GM19328 (cell line): ENCODE measurements at regions not wholly inside any gene's neighbourhood (a gene's known extent, or its start where the extent isn't known, plus 50 kb on each side); places are given as distances from the start of the nearest gene placed in this dataset.
"Not testable (repeated sequence)": the region's sequence is repeated elsewhere in the genome, so short reads cannot be mapped to it uniquely, and the experiment has no call there.

ENCODE experiments used
- ATAC-seq: cut with Tn5 transposase; IDR thresholded peaks from one replicate; pipeline ENCODE4 v1.9.1; 2021; ENCODE audit warnings: mild to moderate bottlenecking, moderate library complexity; ENCODE audit not compliant: unreplicated experiment

DNA sequence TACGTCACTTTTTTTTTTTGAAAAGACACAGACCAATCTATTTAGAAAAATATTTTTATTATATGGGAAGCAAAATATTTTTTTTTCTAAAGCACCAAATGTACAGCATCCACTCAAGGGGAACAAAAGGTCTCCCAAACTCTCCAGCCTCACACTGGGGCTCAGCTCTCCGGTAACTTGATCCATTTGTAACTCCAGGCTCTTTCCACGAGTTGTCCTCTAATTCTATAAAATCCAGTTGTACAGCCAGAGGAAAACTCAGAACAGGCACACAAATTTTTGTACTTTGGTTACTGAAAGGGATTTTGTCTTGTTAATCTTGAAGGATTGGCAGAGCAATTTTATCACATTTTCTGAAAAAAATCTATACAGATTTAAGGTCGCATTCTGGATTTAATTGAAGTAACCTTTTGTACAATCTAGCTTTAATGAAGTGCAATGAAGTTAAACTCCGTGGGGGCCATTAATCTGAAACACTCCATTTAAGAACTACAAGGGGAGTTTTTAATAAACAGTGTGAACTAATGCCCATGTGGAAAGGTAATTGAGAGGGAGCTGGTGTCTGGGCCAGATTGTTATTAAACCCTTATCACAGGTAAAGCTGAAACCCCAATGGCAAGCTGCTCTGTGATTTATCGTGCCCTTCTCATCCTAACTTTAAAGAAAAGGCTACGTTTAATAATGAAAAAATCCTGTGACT, 161.2 kb upstream of the FRG1 start:
- no peak for ATAC-seq

DNA sequence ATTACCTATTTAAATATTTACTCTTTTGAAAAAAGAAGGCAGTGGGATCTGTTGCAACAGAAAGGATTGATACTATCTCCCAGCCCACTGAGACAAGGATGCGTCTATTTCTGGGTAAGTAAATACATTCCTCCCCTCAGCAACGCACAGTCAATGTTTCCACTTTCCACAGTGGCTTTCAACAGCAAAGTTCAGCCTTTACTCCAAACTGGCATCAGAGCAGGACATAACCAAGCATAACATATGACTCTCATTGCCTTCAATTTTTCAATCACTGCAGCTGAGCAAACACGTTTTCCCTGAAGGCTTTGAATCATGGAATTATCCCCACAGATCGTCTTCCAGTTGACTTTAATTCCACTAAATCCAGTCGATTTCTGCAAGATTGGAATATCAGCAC, 160.3 kb upstream of the FRG1 start:
- no peak for ATAC-seq

DNA sequence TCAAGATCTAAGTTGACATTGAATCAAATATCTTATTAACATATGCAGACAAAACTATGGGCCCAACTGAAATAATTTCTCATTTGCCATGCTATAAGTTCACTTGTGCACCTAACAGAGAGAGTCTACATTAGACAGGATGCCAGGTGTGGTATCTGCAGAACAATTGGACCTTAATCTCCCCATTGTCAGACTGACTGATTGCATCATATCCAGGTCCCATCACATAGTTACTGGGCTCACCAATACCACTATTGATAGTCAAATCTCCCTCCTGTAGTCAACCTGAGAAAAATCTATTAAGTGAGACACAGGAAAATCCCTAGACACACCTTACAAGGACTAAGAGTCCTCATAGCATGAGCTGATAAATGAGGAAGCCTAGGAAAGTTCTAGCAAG, 156.0 kb upstream of the FRG1 start:
- no peak for ATAC-seq

DNA sequence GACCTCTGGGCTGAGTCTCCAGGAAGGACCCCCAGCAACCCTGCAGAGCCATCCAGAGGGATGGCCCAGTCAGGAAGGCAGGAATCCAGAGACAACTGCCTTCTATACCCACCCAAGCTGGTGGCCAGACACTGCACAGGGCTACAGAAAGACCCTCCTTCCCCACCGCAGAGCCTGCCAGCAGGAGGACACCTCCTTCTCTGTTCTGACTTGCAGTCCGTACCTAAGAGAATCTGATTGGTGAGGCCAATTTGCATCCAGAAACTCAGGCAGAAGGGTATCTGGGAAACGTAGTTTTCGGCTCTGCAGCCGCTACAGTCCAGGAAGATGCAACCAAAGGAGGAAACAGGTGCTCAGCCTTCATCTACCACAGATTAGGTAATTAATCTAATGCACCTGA, 155.4 kb upstream of the FRG1 start:
- no peak for ATAC-seq

DNA sequence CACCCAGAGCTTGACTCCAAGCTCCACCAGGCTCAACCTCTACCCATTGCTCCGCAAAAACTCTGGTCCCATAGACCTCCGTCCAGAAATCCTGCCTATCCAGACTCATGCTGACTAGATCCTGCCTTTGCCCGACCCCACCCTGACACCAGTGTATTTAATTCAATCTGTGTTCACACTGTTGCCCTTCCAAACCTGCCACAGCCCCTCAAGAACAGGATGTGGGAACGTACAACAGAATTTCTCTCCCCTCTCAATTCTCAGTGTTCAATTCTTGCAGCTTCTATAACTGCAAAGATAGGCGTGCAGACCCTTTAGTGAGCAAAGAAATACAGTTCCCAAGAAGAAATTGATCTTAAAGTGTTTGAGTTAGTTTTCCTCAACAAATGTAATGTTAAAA, 154.2 kb upstream of the FRG1 start:
- ATAC-seq = no peak

DNA sequence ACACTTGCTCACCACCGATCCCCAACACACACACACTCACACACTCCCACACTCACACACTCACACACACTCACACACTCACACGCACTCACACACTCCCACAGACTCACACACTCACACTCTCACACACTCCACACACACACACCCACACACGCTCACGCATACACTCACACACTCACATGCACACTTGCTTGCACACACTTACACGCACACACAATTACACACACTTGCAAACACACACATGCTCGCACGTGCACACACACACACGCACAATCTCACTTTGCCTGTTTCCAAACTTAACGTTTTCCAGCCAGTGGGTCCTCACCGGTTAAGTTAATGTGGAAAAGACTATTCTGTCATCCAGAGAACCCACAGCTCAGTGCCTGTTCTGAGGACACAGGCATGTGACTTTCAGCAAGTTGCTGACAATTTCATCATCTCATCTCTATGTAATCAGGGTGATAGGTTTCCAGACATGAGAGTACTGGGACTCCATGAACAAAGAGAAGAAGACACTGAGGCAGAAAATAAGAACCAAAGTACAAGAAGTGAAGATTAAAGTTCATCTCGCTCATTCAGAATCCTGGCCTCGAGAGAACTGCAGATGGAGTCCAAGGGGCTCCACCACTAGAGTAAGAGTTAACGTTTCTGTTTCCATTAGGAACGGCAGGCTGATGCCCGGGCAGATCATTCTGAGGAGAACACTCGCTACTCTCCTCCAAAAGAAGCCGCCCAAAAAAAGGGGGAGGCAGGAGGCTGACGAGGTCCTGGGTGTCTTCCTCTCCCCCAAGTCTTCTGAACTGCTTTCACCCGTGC, 153.2 kb upstream of the FRG1 start:
- no peak for ATAC-seq

DNA sequence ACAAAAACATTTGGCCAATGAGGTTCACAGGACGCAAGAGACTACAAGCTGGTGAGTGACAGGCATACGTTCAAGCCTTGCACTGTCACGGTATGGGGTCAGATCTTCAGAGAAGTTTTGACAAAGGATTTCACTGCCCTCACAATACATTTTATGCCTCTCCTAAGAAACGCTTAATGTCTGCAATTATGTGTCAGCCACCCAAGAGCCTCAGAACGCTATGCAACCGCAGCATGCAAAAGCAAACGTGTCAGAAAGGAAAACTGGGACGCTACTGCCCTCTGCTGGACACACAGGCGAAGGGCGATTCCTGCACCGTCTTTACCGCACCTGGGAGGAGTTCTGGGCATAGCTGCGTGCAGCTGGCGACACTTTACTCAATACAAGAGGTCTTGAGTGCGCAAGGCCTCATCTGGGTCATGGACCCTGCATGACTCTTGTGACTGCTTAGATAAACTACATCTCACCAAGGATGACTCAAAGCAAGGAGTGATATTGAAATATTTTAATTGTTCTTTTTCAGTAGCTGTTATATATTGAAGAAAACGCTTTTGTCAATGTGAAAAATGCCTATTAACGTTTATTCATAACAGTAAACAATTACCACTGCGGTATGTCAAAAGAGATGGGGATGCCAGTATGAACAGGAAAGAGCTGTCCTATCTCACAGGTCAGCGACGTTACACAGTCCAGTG, 147.6 kb upstream of the FRG1 start:
- peak; percentile 96 for ATAC-seq

DNA sequence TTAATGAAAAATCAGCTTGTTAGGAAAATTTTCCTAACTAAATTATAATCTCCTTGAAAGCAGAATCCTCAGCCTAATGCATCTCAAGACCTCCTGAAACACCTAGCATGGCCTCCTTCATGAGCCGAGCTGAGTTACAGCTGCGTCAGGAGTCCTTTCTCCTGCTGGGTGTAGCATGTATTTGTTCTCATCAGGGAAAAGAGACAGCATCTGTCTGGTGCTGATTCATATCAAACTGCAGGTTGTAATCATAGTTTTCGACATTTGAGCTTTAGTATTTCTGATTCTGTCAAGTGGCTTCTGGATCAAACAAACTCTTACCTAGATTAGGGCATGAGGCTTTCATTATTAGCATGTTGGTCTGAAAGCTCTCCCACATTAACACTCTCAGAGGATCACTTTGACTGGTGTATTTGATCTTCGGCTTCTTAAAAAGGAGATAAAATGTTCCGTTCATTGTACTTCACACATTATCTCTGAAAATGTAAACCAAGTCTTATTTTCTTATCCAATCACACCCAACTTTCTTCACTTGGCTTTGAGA, 140.1 kb upstream of the FRG1 start:
- ATAC-seq = no peak

DNA sequence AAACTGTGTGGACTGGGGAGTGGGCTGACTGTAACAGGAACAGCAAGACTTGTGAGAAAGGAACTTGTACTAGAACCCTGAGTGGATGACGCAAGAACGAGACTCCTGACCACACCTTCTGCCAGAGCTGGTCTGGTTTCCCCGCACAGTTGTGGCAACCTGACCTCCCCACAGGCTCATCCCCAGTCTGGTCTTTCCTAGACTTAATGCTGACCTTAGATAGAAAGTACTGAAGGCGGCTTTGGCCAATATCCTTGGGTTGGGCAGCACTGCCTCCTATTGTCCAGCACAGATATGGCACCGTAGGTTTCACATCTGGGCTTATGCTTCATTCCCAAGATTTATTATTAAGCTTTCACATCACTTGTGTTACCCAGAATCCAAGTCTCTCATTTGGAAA, 137.8 kb upstream of the FRG1 start:
- ATAC-seq = no peak

DNA sequence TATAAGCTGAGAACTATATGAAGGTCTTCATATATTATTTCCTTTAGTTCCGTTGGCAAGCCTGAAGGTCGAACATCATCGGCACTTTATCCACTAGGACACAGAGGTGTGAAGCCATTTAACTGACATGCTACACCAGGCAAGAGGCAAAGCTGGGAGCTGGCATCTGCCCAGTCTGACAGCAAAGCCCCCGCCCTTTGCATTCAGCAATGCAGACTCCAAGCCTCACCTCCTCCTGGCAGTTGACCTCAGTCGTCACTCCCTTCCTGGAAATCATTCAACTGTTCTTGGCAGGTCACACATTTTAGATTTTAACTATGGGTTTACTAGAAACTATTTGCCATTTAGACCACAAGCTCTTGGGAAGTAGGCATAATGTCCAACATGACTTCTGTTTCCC, 135.8 kb upstream of the FRG1 start:
- ATAC-seq = no peak

DNA sequence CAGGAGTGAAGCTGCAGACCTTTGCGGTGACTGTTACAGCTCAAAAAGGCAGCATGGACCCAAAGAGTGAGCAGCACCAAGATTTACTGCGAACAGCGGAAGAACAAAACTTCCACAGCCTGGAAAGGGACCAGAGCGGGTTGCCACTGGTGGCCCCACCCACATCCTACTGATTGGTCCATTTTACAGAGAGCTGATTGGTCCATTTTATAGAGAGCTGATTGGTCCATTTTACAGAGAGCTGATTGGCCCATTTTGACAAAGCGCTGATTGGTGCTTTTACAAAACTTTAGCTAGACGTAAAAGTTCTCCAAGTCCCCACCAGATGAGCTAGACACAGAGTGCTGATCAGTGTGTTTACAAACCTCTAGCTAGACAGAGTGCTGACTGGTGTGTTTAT, 134.2 kb upstream of the FRG1 start:
- ATAC-seq = no peak

DNA sequence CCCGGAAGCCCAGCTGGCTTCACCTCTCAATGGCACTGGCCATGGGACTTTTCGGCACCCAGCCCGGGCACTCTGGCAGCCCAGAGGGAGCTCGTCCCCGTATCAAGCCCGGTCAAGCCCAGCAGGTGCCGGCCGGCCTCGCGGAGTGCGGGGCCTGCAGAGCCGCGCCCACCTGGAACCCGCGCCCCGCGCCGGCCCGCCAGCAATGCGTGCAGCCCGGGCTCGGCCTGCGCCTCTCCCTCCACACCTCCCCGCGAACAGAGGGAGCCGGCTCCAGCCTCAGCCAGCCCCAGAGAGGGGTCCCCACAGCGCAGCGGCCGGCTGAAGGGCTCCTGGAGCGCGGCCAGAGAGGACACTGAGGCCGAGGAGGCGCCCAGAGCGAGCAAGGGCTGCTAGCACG, 133.6 kb upstream of the FRG1 start:
- no peak for ATAC-seq

DNA sequence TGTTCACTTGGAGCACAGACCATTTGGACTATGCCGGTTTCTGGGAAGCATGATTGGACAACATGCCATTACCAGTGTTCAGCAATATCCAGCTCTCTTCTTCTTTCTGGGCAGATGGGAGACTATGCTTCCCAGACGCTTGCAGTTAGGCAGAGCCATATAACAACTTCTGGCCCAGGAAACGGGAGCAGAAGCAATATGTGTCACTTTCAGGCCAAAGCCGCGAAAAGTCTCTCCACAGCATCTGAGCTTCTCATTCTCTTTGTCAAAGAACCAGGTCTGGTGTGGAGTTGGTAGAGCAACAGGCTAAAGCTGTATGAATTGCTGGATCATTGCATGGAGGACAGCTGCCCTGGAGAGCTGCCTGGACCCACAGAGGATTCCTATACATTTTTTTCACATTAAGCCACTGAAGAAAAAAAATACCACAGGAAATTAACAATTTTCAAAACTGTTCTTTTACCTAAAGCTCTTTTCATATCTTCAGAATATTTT, 131.4 kb upstream of the FRG1 start:
- ATAC-seq = no peak

DNA sequence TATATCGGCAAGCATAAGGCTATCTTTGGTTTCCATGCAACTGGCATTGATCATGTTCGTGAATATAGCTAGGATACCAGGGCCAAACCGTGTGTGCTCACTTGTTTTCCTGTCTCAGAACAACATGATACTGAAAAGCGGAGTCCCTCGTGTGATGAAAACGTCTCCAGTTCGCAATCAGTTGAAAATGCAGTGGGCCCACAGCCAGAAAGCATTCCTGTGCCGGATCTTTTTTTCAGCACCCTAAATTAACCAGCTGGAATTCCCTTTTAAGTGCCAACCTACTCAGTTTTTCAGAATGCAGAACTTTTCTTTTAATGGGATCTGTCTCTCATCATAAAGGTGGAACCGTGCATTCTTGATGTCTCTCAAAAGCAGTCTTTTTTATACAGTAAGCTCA, 130.8 kb upstream of the FRG1 start:
- no peak for ATAC-seq

DNA sequence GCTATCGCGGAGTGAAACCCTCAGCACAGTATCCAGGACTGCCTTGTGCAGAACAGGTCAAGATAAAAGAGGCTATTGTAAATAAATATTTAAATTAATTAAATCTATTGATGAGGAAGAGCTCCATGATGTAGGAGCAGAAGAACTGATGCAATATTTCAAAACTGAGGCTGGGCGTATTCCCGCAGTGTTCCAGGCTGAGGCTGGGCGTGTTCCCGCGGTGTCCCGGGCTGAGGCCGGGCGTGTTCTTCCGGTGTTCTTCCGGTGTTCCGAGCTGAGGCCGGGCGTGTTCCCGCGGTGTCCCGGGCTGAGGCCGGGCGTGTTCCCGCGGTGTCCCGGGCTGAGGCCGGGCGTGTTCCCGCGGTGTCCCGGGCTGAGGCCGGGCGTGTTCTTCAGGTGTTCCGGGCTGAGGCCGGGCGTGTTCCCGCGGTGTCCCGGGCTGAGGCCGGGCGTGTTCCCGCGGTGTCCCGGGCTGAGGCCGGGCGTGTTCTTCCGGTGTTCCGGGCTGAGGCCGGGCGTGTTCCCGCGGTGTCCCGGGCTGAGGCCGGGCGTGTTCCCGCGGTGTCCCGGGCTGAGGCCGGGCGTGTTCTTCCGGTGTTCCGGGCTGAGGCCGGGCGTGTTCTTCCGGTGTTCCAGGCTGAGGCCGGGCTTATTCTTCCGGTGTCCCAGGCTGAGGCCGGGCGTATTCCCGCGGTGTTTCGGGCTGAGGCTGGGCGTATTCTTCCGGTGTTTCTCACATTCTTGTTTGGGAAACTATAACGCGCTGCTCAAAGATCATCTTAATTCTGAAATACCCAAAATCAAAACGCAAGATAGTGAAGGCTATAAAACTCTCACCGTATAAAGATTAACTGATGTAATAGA, 130.1 kb upstream of the FRG1 start:
- not testable (repeated sequence) for ATAC-seq

DNA sequence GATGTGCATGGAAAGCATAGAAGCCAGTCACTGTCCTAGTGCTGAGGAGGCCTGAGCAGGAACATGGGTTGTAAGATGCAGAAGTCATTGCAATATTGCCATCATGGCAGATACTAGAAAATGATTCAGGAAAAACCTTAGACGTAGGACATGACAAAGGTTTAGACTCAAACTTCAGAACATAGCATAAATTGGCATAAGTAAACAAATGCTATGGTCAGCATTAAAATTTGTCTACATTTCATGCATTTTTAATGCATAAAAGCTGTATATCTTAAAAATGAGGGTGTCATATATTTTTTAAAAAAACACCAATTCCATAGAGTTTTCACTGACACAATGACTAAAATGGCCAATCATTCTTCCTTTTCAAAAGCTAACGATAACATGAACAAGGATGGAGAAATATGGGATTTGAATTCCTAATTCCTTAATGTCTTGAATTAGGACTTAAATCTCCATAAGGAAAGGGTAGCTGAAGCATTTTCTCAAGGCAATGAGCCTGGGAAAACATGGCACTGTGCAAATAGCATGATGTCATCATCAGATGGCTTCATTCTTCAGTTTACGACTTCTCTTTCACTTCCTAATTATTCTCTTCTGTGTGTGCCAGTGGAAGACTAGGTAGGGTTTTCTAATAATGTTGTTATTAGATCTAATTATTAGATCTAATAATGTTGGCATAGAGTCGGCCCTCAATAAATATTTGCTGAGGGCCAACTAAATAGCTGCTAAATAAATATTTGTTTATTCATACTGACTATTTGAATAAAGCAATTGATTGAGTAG, 125.1 kb upstream of the FRG1 start:
- no peak for ATAC-seq

DNA sequence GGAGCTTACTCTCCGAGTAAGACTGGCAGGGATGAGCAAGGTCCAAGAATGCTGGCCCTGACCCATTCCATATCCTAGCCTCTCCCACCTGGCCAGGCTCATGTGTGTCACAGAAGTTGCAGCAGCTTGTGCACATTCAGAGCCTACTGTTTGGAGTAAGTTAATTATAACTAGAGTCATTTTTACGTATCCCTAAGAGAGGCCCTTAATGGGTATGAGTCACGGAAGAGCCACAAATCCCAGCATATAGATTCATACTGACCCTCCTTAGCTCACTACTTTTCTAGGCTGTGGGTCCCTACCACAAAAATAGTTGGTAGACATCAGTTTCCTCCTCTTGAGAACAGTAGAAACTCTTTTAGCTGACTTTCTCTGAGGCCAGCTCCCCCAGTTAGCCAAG, 118.3 kb upstream of the FRG1 start:
- no peak for ATAC-seq

DNA sequence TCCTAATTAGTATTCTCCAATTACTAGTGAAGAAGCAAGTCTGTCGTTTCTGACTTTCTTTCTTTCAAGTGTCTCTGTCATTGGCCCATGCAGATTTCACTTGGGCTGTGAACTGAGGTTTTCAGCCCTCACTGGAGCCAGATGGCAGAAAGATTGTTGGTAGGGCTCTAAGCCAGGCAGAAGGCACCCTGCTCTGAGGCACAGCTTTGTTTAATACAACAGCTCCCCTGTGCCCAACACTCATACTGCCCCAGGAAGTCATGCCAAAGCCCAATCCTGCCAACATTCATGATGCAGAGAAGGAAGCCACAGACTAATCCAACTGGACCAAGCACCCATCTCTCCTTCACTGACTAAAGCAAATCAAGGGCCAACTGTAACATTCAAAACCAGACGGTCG, 117.1 kb upstream of the FRG1 start:
- no peak for ATAC-seq

DNA sequence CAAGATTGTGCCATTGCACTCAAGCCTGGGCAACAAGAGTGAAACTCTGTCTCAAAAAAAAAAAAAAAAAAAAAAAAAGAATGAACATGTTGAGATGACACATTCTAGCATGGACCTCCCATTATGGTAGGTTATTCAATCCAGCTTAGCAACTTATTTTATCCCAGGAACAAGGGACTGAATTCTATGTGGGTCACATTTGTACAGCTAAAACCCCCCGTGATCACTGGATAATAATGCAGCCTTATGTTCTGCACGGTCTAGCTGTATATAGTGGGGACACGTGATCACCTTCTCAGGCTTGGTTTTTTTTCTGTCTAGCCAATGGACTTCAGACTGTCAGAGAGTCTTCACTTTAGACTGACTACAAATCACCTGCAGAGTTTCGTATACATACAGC, 115.2 kb upstream of the FRG1 start:
- no peak for ATAC-seq

DNA sequence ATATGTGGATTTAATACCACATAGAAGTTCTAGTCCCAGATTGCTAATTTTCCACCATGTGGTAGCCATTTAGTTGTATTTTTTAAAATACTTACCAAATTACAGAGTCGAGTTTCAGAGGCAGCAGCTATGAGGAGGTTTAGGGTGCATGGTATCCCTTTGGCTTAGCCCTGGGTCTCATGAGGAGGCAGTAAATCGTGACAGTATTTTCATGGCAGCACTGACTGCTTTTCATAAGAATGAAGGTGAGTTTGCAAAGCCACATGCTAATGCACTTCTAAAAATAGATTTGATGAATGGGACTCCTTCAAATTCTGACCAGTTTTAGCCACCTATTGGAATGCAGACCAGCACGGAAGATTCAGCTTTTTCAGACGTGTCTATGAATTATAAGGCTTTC, 114.0 kb upstream of the FRG1 start:
- no peak for ATAC-seq
